Erythroblast (primary cell): ENCODE measurements at regions not wholly inside any gene's neighbourhood (a gene's known extent, or its start where the extent isn't known, plus 50 kb on each side); places are given as distances from the start of the nearest gene placed in this dataset.

Experiments used
- DNase-seq, 2 experiments: peaks; one replicate each; lab custom pipeline; 2025; lab: John Stamatoyannopoulos, UW
- GATA1 ChIP-seq: IDR thresholded peaks from 2 replicates; pipeline ENCODE4 v1.6.1; 2011; ENCODE audit warnings: low read depth, mild to moderate bottlenecking, control low read depth, low read length, moderate library complexity
- POLR2A ChIP-seq: IDR thresholded peaks from 2 replicates; pipeline ENCODE4 v1.6.1; 2011; ENCODE audit warnings: mild to moderate bottlenecking, low read length

GRCh38 chr16:26334218-26335111 lies 642.7 kb downstream of the HS3ST4 start:
- TF ChIP-seq POLR2A (no peak), GATA1 (no peak)
- no peak for DNase-seq

- TF ChIP-seq GATA1 (no peak), POLR2A (no peak)
- no peak for DNase-seq
Measured at GRCh38 chr16:26335236-26335853, 643.6 kb downstream of the HS3ST4 start.

- TF ChIP-seq GATA1: no peak
- TF ChIP-seq POLR2A: no peak
Measured at GRCh38 chr16:26342621-26343020, 650.9 kb downstream of the HS3ST4 start.

DNA sequence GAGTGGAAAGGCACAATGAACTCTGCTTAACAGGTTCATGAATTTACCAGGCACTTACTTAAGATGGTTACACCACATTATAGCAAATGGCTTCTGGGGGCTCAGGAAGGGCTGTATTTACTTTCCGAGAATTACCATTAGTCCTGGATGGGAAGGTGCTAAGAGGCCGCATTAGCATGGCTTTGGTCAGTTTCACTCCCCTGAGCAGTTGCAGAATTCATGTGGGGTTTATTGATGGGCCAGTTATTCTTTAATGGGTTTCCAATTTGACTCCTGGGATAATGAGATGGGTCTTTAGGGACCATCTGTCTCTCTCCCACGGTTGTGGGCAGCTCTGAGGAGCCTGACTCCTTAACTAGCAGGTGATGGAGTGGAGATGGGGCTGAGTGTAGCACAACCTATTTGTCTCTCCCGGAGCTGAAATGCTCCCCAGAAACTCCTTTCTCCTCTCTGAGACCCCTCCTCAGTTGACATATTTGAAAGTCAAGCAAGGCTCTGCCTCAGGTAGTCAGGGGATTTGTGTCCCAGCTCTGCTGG lies 652.5 kb downstream of the HS3ST4 start:
- DNase-seq: no peak
- no peak for TF ChIP-seq POLR2A
- no peak for TF ChIP-seq GATA1

More at GRCh38 chr16:26342621-26343020, 650.9 kb downstream of the HS3ST4 start:
- no peak for DNase-seq

GRCh38 chr16:26344976-26345375 lies 653.2 kb downstream of the HS3ST4 start:
- DNase-seq: no peak
- no peak for TF ChIP-seq POLR2A
- no peak for TF ChIP-seq GATA1

- no peak for DNase-seq
- TF ChIP-seq GATA1: no peak
- no peak for TF ChIP-seq POLR2A
Measured at GRCh38 chr16:26345966-26346365, 654.2 kb downstream of the HS3ST4 start.

DNA sequence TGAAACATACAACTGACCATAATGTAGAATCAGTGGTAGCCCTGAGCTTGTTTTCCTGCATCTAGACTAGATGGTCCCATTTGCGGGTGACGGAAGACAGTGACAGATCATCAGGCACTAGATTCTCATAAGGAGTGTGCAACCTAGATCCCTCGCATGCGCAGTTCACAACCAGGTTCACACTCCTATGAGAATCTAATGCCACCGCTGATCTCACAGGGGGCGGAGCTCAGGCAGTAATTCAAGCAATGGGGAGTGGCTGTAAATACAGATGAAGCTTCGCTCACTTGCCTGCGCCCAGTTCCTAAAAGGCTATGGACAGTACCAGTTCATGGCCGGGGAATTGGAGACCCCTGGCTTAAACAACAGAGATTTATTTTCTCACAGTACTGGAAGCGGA lies 656.3 kb downstream of the HS3ST4 start:
- no peak for DNase-seq
- TF ChIP-seq GATA1 (no peak), POLR2A (no peak)

- TF ChIP-seq POLR2A (no peak), GATA1 (no peak)
- no peak for DNase-seq
Measured at GRCh38 chr16:26360867-26361266, 669.1 kb downstream of the HS3ST4 start.

- TF ChIP-seq GATA1 (no peak), POLR2A (no peak)
- DNase-seq: no peak
Measured at GRCh38 chr16:26363581-26363980, 671.8 kb downstream of the HS3ST4 start.

- DNase-seq: no peak
- TF ChIP-seq POLR2A (no peak), GATA1 (no peak)
Measured at GRCh38 chr16:26365161-26365940, 673.6 kb downstream of the HS3ST4 start.

DNA sequence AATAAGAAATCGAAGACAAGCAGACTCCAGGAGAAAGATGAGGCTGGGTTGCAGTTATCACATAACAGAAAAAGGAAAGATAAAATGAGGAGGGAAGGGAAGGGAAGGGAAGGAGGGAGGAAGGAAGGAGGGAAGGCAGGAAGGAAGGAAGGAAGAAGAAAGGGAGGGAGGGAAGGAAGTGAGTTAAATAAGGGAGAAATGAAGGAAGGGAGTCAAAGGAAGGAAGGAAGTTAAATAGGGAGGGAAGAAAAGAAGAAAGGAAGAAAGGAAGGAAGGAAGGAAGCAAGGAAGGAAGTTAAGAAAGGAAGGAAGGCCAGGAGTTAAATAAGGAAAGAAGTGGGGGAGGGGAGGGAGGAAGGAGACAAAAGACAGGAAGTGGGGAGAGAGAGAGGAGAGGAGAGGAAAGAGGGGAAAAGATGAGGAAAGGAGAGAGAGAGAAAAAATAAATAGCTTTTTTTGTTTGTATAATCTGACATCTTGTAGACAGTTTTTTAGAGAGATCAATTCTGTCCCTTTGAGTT lies 679.6 kb downstream of the HS3ST4 start:
- DNase-seq: no peak
- TF ChIP-seq POLR2A (no peak), GATA1 (no peak)

DNA sequence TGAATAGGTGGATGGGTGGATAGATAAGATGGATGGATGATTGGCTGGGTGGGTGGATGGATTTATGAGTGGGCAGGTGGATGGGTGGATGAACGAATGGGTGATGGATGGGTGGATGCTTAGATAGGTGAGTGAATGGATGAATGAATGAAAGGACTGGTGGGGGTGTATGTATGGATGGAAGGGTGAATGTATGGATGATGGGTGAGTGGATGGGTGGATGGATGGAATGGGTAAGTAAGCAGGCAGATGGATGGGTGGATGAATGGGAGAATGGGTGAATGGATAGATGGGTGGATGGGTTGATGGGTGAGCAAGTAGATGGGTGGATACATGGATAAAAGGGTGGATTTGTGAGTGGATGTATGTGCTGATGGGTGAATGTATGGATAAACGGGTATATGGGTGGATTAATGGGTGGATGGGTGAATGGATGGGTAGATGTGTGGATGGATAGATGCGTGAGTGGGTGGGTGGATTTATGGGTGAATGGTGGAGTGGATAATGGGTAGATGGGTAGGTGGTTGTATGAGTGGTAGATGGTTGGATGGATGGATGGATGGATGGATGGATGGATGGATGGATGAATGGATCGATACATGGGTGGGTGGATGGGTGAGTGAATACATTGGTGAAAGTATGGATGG lies 682.6 kb downstream of the HS3ST4 start:
- DNase-seq: no peak
- TF ChIP-seq POLR2A (no peak), GATA1 (no peak)

- TF ChIP-seq POLR2A (no peak), GATA1 (no peak)
- DNase-seq: no peak
Measured at GRCh38 chr16:26382586-26382985, 684.1 kb upstream of the C16orf82 start.
